Activated T-cell treated with anti-CD3 and anti-CD28 coated beads for 24 hours (primary cell): ENCODE measurements at regions not wholly inside any gene's neighbourhood (a gene's known extent, or its start where the extent isn't known, plus 50 kb on each side); places are given as distances from the start of the nearest gene placed in this dataset.

Experiments
- DNase-seq: peaks from one replicate; pipeline ENCODE4 v3.0.0-alpha.2; 2020; ENCODE audit warnings: low read depth

DNA sequence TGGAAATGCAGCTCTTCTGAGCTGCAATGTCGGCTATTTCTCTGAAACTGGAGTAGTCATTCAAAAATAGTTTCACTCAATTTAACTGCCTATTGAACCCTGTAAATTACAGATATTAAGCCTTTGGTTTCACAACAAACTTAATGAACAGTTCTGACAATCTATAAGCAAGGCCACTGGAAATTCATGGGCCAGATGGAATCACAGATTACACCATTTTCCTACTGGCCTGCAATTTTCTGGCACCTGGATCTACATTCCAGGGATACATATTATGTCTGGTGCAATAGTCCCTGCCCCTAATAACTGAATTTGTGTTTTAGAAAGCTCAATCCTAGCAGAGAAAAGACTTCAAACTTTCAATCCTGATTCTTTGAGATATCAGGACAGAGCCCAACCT is 551.7 kb downstream of the RNF144A start:
- no peak for DNase-seq

DNA sequence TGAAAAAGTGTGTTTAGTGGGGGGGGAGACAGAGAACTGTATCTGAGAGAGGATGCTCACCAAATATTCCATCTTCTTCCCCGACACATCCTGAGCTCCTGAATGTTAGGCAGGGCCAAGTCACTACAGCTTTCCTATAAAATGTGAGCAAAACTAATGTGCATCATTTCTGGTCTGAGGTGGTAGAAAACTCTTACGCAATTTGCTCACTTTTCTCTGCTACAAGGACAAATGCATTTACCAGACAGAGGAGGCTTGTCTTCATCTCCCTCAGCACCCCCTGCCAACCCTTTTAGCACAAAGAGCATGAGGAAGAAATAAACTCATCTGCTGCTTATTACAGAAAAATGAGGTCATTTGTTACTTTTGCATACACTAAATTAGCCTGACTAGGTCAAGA is 554.0 kb downstream of the RNF144A start:
- no peak for DNase-seq

DNA sequence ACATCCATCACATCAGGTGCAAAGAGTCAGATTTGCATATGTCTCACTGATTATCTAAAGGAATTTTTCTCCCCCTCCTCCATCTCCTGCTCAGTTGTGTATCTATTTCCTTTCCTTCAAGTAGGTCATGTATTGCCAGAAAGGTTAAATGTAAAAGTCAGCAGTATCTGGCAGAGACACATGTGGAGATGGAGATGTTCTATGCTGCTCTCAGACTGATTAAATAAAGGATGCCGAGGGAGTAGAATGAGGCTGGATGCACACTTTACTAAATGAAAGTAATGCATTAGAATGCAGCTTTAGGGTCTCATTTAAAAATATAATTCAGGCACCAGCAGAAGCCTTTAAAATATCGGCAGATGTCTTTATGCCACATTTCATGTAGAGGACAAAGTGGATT is 555.3 kb downstream of the RNF144A start:
- no peak for DNase-seq

DNA sequence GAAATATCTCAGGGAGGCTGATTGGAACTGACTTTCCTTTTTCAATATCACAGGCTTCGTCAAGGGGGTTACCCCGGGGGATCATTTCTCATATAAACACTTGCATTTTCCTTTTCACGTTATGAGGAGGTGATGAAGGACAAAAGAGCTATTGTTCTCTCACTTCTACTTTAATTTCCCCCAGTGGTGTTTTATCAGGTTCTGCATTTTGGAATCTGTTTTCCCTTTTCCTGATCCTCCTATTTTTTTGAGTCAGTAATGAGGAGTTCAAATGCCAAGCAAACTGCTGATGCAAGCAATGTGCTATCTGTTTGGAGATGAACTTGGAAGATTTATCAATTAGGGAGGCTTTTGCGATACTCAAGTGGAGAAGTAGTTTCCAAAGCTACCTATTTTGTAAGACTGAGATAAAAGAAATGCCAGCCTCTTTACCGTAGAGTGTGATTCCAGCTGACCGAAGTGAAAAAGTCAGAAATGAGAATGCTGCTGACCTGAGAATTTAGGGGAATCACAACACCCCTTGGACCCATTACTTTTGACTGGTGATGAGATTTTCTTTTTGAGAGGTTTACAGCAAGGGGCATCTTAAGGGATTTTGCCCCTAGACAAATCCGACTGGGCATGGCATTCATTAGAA is 556.0 kb downstream of the RNF144A start:
- DNase-seq = no peak

DNA sequence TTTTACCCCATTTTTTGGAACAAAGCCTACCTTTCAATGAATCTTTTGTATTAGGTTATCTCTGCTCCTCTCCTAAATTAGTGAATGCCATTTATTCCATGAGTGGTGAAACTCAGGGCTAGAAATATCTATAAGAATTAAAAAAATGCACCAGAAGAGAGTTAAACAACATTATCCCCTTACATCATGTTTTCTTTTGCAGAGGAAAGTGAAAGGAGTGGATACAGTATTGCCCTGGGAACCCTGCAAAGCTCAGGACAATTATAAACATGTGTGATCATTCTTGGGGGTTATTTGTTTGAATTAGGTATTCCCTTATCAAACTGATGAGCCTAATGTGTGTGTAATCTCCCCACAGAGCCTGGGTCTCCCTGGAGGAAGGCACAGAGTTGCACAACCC is 559.2 kb downstream of the RNF144A start:
- no peak for DNase-seq

DNA sequence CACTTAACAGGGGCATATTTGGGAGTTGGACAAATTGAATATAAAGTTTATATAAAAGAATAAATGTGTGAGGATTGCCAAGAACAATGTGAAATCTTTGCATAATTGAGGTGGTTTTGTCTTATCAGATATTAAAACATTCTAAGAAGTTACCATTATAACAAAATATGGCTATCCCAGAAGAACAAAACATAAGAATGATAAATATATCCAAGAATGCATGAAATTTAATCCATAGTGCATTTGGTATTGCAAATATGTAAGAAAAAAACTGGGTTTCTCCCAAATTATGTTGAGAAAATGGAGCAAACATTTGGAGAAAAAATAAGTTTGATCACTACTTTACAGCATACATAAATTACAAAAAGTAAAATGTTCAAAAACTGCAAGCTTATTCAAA is 562.4 kb downstream of the RNF144A start:
- DNase-seq = no peak

DNA sequence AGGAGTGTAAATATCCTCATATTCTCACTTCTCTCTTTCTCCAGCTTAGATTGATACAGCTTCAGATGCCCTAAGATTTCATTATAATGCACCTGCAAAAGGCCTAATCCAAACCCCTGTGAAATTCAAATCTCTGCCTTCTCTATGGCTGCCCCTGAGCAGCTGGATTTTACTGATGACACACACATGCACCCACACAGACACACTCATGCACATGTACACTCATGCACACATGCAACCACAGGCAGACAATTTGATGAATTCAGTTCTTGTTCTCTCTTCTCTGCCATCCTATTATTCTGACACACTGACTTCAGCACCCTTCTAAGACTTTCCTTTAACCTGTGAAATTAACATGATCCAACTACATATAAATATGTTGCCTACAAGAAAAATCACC is 563.2 kb downstream of the RNF144A start:
- DNase-seq = no peak

DNA sequence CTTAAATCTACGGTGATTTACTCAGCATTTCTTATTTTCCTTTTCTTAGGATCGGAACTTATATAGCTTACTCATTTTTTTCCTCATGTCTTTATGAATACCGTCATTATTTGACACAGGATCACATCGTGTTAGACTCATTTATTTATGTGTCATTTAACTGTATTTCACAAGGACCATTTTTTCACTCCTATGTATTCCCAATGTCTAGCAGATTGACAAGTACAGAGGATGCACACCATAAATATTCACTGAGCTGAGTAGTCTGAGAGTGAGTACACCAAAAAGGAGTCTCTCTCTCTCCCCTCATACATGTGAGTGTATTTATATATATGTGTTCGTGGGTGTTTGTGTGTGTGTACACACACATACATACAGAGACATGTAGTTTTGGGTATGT is 573.5 kb downstream of the RNF144A start:
- no peak for DNase-seq

DNA sequence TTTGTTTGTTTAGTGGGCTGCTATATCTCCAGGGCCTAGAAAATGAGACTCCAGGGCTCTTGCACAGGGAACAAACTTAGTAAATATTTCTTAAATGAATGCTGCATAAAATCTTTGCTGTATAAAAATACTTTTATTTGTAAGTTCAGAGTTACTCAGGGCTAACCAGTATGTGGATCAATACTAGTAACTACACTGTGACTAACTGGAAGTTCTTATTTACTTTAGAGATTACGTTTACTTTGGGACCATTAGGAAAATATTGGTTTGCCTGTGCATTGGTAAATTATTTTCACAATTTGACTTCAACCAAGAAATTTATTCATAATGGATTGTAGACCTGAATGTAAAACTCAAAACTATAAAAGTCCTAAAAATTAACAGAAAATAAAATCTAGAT is 575.5 kb downstream of the RNF144A start:
- DNase-seq = no peak

DNA sequence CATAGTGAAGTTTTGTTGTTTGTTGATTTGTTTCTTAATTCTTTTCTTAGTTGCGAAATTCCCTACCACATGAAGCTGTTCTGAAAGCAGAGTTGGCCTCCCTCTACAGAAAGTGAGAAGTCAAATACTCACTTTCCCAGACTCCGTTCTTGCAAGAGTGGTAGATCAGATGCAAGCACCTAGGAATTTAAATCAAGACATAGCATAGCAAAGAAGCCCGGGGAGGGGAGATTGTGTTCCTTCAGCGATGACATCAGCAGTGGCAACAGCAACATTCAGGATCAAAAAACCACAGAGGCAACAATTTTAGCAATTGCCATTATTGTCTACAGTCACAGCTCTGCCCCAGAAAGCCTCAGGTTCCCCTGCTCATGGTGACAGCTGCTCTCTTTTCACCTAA is 580.0 kb downstream of the RNF144A start:
- DNase-seq = no peak

DNA sequence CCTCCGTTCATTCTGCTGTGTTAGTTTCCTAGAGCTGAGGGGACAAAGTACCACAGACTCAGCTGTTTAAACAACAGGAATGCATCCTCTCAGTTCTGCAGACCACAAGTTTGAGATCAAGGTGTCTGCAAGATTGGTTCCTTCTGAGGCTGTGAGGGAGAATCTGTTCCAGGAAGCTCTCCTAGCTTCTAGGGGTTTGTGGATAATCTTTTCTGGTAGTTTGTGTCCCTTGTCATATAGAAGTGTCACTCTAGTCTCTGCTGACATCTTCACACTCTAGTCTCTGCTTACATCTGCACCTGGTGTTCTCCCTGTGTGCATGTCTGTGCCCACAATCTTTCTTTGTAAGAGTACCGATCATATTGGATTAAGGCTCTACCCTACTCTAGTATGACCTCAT is 581.8 kb downstream of the RNF144A start:
- DNase-seq = no peak

DNA sequence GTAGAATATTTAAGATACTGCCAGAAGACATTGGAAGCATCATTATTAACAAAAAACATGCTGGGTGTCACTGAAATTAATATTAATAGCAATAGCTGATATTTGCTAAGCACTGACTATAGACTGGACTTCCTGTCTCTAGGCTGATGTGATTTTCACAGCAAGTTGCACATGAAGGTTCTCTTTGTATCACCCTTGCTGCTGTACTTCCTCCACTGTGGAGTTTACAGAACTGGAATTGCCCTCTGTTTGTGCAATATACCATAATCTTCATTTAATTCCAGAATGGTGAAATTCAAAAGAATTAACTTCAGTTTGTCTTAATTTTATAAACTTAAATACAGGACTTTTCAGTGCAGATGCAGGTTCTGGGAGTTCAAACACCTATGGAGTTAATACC is 585.1 kb downstream of the RNF144A start:
- no peak for DNase-seq

DNA sequence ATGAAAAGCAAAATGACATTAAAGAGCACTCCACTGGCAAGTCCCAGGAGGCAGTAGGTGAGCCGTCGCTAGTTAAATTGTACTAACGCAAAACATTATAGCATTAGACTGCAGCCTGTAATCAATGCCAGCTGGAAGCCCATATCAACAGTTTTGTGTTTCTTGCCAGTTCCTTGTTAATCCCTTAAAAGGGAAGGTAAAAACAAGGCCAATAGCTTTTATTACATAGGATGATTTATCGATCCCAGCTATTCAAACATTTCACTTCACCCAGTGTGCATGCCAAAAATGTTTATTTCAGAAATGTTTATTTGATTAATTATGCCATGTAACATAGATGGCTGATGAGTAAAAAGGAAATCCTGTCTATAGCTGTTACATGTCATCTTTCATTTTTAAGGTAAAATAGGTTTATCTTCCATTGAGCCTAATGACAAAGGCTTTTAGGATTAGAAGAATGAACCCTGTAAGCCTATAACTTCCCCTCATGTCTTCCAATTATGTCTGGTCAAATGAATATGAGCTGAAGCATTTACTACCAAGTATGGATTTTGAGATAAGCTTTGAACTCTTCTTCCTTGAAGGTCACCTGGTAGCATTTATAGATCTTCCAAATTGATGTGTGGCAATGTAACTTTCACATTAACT is 591.2 kb downstream of the RNF144A start:
- DNase-seq = no peak

DNA sequence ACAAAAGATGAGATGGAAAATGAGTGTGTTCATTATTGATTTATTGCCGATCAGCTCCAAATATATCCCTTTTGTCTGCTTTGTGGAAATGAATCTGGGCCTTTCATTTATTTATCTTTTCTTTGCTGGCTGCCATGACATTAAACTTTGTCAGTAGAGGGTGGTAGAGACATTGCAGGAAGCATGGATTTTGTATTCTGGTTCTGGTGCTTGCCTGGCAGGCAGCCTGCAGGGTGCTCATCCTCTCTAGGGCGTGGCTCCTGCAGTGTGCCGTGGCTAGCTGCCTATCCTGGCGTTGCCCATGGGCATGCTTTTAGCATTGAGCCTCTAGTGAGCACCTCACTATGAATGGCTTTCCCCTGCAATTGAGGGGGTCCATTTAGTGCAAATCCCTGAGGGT is 593.1 kb downstream of the RNF144A start:
- DNase-seq = no peak

DNA sequence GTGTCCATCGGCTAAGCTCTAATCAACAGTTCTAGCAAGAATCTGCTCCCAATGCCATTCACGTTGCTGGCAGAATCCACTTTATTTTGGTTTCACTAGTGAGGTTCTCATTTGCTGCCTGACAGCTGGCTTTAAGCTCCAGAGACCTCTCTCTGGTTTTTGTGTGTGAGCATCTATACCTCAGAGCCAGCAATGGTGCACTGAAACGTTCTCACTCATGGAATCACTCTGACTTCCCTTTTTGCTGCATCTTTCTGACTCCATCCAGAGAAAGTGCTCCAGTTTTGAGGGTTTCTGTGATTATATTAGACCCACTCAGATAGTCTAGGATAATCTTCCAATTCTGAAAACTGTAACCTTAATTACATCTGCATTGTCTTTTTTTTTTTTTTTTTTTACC is 596.6 kb downstream of the RNF144A start:
- no peak for DNase-seq

DNA sequence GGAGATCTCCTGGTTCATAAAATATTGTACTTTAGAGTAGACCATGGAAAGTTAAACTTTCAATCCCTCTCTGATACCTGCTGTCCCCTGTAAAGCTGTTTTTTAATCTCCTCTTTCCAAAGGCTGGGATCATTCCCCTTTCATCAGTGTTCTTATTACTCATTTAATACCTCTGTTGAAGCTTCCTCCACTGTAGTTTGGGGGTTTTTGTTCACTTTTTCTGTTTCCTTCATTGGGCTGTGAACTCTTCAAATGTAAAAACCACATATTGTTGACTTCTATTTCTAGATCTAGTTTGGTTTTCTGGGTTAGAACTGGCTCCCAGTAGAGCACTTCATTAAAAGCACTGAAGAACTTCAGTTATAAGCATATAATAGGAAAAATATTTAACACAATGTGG is 598.1 kb downstream of the RNF144A start:
- no peak for DNase-seq

DNA sequence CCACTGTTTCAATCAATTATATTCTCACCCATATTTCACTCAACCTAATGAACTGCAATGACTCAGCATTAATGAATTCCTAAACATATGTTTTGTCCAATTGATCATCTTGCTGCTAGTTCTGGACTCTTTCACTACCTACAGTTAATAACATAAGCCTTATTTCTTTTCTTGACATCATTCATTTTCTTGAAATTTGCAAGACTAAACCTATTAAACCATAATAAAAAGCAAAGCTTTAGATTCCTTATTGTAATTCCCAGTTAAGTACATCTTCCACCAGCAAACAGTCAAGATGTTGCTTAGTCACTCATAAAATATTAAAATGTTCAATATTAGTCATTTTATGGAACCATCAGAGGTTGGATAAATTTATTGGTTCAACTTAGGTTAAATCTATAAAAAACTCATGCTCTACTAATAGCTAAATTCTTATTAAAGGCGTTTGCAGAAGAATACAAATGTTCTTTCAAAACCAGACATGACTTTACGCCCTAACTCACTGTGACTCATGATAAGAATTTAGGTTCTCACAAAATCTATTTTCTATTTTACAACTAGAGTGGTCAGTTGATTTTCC is 599.4 kb downstream of the RNF144A start:
- DNase-seq = no peak

DNA sequence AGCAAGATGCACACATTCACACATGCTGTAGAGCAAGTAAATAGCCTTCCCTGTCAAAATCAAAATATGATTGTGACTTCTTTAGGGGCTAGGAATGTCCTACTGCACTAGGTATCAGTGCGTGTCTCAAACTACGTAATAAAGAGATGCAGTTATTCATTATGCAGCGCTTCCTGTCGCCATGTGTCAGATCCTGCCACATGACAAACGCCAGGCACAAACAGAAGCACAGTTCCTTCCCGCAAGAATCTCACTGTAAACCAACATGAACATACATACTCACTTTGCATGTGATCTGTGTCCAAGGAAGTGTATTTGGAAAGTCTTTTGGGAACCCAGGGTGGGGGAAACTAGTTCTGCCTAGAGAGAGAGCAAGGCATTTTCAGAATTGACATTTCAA is 599.9 kb downstream of the RNF144A start:
- peak; percentile 8 for DNase-seq

DNA sequence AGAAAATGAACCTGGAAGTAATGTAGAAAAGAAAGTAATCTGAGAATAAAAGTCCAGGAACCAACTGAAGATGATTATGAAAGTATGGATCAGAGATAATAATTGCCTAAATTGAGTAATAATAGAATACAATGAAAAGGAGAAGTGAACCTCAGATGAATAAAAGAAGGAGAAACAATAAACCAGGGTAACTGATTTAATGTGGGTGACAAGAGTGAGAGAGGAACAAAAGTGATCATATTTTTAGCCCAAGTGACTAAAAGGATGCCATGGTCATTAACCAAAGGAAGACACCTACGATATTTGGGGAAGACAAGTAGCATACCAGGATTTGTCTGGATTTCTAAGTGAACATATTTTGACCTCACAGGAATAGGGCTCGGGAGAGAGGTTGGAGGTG is 600.6 kb downstream of the RNF144A start:
- no peak for DNase-seq

DNA sequence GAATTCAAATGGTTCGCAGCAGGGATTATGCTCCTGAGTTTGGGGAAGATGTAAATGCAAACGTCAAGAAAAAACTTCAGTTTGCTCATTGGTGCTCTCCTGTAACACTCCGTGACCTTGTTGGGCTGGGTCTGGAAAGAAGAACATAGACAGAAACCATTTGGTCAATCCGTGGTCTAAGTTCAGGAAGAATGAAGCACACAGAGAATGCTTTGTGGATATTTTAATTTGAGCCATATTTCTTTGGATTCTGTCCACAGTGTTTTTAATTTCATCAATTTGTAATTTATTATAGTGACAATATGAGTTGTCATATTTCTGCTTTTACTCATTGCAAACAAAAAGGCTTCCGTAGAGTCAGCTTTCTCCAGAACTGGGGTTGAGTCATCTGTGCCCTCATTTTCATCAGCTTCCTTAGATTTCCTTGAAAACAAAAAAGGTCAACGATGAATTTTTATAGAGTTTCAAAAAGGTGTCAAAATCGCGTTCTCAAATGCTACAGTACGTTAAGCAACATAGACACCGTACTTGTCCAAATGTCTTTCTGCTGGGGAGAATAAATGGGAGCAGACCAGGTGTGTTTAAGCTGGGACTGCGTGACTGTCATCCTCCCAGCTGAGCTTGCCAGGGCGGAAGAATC is 606.4 kb downstream of the RNF144A start:
- DNase-seq = no peak

DNA sequence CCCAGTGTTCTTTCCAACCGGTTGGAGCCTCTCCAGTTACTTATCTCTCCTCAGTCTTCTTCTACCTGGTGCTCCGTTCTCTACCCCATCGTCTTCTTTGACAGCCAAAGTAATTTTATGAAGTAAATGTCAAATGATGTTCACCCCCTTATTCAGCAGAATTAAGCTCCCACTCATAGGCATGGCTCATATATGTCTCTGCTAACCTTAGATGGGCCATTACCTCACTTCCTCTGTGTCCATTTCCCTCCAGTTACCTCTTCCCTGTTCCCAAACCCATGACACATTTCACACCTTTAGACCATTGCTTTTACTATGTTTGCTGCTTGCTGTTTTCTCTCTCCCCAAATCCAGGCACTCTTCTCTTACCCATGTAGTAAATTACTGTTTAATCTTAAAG is 607.0 kb downstream of the RNF144A start:
- no peak for DNase-seq

DNA sequence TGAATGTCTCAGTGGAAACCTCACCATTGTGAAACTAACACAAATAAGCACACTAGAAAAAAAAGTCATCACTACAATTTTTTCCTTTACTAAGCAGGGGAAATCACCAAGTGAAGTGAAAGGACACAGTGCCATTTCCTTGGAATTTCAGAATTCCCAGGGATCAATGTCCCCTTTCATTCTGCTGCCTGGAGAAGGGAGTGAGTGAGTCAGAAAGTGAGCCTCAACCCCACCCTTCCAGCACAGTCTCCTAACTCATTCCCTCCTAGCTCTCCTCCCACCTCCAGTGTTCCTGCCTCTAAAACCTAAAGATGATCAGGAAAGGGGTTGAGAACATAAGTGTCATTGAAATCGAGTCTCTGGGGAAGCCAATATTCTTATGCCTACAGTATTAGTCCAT is 608.5 kb downstream of the RNF144A start:
- DNase-seq = no peak

DNA sequence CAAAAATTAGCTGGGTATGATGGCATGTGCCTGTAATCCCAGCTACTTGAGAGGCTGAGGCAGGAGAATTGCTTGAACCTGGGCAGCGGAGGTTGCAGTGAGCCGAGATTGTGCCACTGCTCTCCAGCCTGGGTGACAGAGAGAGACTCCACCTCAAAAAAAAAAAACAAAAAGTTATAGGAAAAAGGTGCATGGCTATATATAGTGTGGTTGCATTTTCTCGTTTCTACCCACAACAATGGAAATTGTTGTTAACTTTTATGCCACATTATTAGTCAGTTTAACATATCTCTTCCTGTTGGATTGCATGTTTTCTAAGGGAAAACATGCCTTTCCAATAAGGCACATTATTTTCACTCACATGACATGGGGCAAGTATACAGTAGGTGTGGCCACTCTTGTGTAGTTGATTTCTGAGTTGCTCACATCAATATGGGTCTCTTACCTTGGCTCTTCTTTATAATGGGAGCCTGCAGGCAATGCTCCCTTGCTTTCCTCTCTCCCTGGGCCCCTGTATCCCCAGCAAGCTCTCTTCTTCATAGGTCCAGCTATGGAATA is 610.0 kb downstream of the RNF144A start:
- DNase-seq = no peak
